Activated T-cell treated with anti-CD3 and anti-CD28 coated beads, Interleukin-2, amount 50 U/mL, for 4 hours (primary cell): ENCODE measurements at regions not wholly inside any gene's neighbourhood (a gene's known extent, or its start where the extent isn't known, plus 50 kb on each side); places are given as distances from the start of the nearest gene placed in this dataset.

Source experiments
- ATAC-seq, 2 donors: fragments of 200-7000 bp; cut with Tn5 transposase; one replicate each; pipeline ENCODE4 v1.10.0; 2021
- DNase-seq: peaks from one replicate; pipeline ENCODE4 v3.0.0-alpha.2; 2020
- H3K27me3 Mint-ChIP-seq: one replicate; pipeline ENCODE4 v1.8.0; 2021; ENCODE audit warnings: low read depth, mixed read lengths
- H3K36me3 Mint-ChIP-seq: one replicate; pipeline ENCODE4 v1.8.0; 2022; ENCODE audit warnings: mixed read lengths; ENCODE audit not compliant: insufficient read depth
- H3K4me1 Mint-ChIP-seq: one replicate; pipeline ENCODE4 v1.8.0; 2021; ENCODE audit warnings: low read depth, mixed read lengths
- H3K4me3 Mint-ChIP-seq: one replicate; pipeline ENCODE4 v1.8.0; 2021; ENCODE audit warnings: mild to moderate bottlenecking, moderate library complexity, mixed read lengths
- H3K9me3 Mint-ChIP-seq: one replicate; pipeline ENCODE4 v1.8.0; 2021; ENCODE audit warnings: mixed read lengths

GRCh38 chr1:232519186-232519585 lies 110.7 kb downstream of the SIPA1L2 start:
- Mint-ChIP-seq H3K27me3 (peaks cover 7% of the 10 kb centered on the region), H3K4me3 (no peak overlapping the region), H3K36me3 (peaks cover 4% of the 10 kb centered on the region), H3K9me3 (no peaks in the 10 kb centered on the region), H3K4me1 (peaks cover 4% of the 10 kb centered on the region)
- DNase-seq (no peak), ATAC-seq (no peak)

- H3K36me3 Mint-ChIP-seq, result peaks cover 4% of the 10 kb centered on the region
- H3K9me3 Mint-ChIP-seq, result no peaks in the 10 kb centered on the region
- ATAC-seq (no peak), DNase-seq (no peak)
- peaks cover 7% of the 10 kb centered on the region for H3K27me3 Mint-ChIP-seq
- H3K4me3 Mint-ChIP-seq, result no peak overlapping the region
- peaks cover 4% of the 10 kb centered on the region for H3K4me1 Mint-ChIP-seq
Measured at GRCh38 chr1:232518349-232518748, 111.6 kb downstream of the SIPA1L2 start.

GRCh38 chr1:232517204-232517603 lies 112.7 kb downstream of the SIPA1L2 start:
- Mint-ChIP-seq H3K9me3 (no peaks in the 10 kb centered on the region), H3K27me3 (peaks cover 7% of the 10 kb centered on the region), H3K36me3 (peaks cover 4% of the 10 kb centered on the region), H3K4me3 (no peak overlapping the region), H3K4me1 (peaks cover 4% of the 10 kb centered on the region)
- DNase-seq, result no peak
- no peak for ATAC-seq

GRCh38 chr1:232515706-232516105 lies 114.2 kb downstream of the SIPA1L2 start:
- no peak overlapping the region for H3K4me3 Mint-ChIP-seq
- H3K4me1 Mint-ChIP-seq, result no peaks in the 10 kb centered on the region
- H3K36me3 Mint-ChIP-seq, result peaks cover 4% of the 10 kb centered on the region
- no peaks in the 10 kb centered on the region for H3K9me3 Mint-ChIP-seq
- ATAC-seq (no peak), DNase-seq (no peak)
- H3K27me3 Mint-ChIP-seq, result peaks cover 7% of the 10 kb centered on the region

- no peak for ATAC-seq
Measured at GRCh38 chr1:232512712-232513111, 117.2 kb downstream of the SIPA1L2 start.

GRCh38 chr1:232511172-232511571 lies 118.8 kb downstream of the SIPA1L2 start:
- peaks cover 4% of the 10 kb centered on the region for H3K27me3 Mint-ChIP-seq
- DNase-seq (no peak), ATAC-seq (no peak)
- no peaks in the 10 kb centered on the region for H3K9me3 Mint-ChIP-seq
- peaks cover 4% of the 10 kb centered on the region for H3K36me3 Mint-ChIP-seq
- no peaks in the 10 kb centered on the region for H3K4me1 Mint-ChIP-seq
- H3K4me3 Mint-ChIP-seq, result no peak overlapping the region

More at GRCh38 chr1:232512712-232513111, 117.2 kb downstream of the SIPA1L2 start:
- peaks cover 4% of the 10 kb centered on the region for H3K36me3 Mint-ChIP-seq
- DNase-seq, result no peak
- no peaks in the 10 kb centered on the region for H3K9me3 Mint-ChIP-seq
- H3K27me3 Mint-ChIP-seq, result peaks cover 4% of the 10 kb centered on the region
- no peaks in the 10 kb centered on the region for H3K4me1 Mint-ChIP-seq
- no peak overlapping the region for H3K4me3 Mint-ChIP-seq

GRCh38 chr1:232510367-232511110 lies 119.4 kb downstream of the SIPA1L2 start:
- peaks cover under 1% of the 10 kb centered on the region for H3K36me3 Mint-ChIP-seq
- H3K27me3 Mint-ChIP-seq, result peaks cover under 1% of the 10 kb centered on the region
- H3K9me3 Mint-ChIP-seq, result no peaks in the 10 kb centered on the region
- H3K4me1 Mint-ChIP-seq, result no peaks in the 10 kb centered on the region
- ATAC-seq (no peak), DNase-seq (no peak)
- no peak overlapping the region for H3K4me3 Mint-ChIP-seq

- Mint-ChIP-seq H3K4me1 (no peaks in the 10 kb centered on the region), H3K4me3 (no peak overlapping the region), H3K9me3 (no peaks in the 10 kb centered on the region), H3K36me3 (no peaks in the 10 kb centered on the region), H3K27me3 (no peaks in the 10 kb centered on the region)
- no peak for ATAC-seq
- no peak for DNase-seq
Measured at GRCh38 chr1:232509570-232509969, 120.4 kb downstream of the SIPA1L2 start.

GRCh38 chr1:232508130-232508701 lies 121.7 kb downstream of the SIPA1L2 start:
- no peaks in the 10 kb centered on the region for H3K9me3 Mint-ChIP-seq
- H3K27me3 Mint-ChIP-seq, result no peaks in the 10 kb centered on the region
- ATAC-seq (no peak), DNase-seq (no peak)
- H3K36me3 Mint-ChIP-seq, result no peaks in the 10 kb centered on the region
- no peaks in the 10 kb centered on the region for H3K4me1 Mint-ChIP-seq
- H3K4me3 Mint-ChIP-seq, result no peak overlapping the region

- Mint-ChIP-seq H3K36me3 (no peaks in the 10 kb centered on the region), H3K9me3 (no peaks in the 10 kb centered on the region), H3K4me3 (no peak overlapping the region), H3K27me3 (no peaks in the 10 kb centered on the region), H3K4me1 (no peaks in the 10 kb centered on the region)
- ATAC-seq (no peak), DNase-seq (no peak)
Measured at GRCh38 chr1:232507571-232507970, 122.4 kb downstream of the SIPA1L2 start.

GRCh38 chr1:232505884-232506283 lies 124.0 kb downstream of the SIPA1L2 start:
- no peak for ATAC-seq
- no peaks in the 10 kb centered on the region for H3K9me3 Mint-ChIP-seq
- no peaks in the 10 kb centered on the region for H3K36me3 Mint-ChIP-seq
- no peaks in the 10 kb centered on the region for H3K27me3 Mint-ChIP-seq
- no peaks in the 10 kb centered on the region for H3K4me1 Mint-ChIP-seq
- H3K4me3 Mint-ChIP-seq, result no peak overlapping the region
- no peak for DNase-seq

GRCh38 chr1:232504651-232505050 lies 125.3 kb downstream of the SIPA1L2 start:
- H3K9me3 Mint-ChIP-seq, result no peaks in the 10 kb centered on the region
- ATAC-seq (no peak), DNase-seq (no peak)
- H3K36me3 Mint-ChIP-seq, result no peaks in the 10 kb centered on the region
- no peaks in the 10 kb centered on the region for H3K27me3 Mint-ChIP-seq
- no peaks in the 10 kb centered on the region for H3K4me1 Mint-ChIP-seq
- no peak overlapping the region for H3K4me3 Mint-ChIP-seq

GRCh38 chr1:232503497-232503896 lies 126.4 kb downstream of the SIPA1L2 start:
- Mint-ChIP-seq H3K9me3 (no peaks in the 10 kb centered on the region), H3K4me1 (no peaks in the 10 kb centered on the region), H3K36me3 (no peaks in the 10 kb centered on the region), H3K27me3 (no peaks in the 10 kb centered on the region), H3K4me3 (no peak overlapping the region)
- no peak for DNase-seq
- ATAC-seq, result no peak

- no peak for DNase-seq
- Mint-ChIP-seq H3K36me3 (no peaks in the 10 kb centered on the region), H3K4me1 (no peaks in the 10 kb centered on the region), H3K27me3 (no peaks in the 10 kb centered on the region), H3K4me3 (no peak overlapping the region), H3K9me3 (no peaks in the 10 kb centered on the region)
- no peak for ATAC-seq
Measured at GRCh38 chr1:232501854-232502253, 128.1 kb downstream of the SIPA1L2 start.

- Mint-ChIP-seq H3K27me3 (no peaks in the 10 kb centered on the region), H3K9me3 (no peaks in the 10 kb centered on the region), H3K36me3 (no peaks in the 10 kb centered on the region), H3K4me1 (no peaks in the 10 kb centered on the region), H3K4me3 (no peak overlapping the region)
- no peak for DNase-seq
- ATAC-seq, result no peak
Measured at GRCh38 chr1:232499188-232499587, 130.7 kb downstream of the SIPA1L2 start.
